Uterus (tissue), 2 donors: ENCODE measurements at regions not wholly inside any gene's neighbourhood (a gene's known extent, or its start where the extent isn't known, plus 50 kb on each side); places are given as distances from the start of the nearest gene placed in this dataset.

Experiments
- CTCF ChIP-seq, 4 experiments: fragments of 200-600 bp in 2 of 4; fragments of 450-650 bp in 2 of 4; sonication (generic) in 2 of 4; IDR thresholded peaks; one replicate each; pipeline ENCODE4 v1.5.1; 2016 to 2019; ENCODE audit warnings: antibody characterized with exemption in 4 of 4, mild to moderate bottlenecking in 2 of 4, moderate library complexity in 1 of 4
- POLR2A ChIP-seq, 2 donors: fragments of 450-650 bp; IDR thresholded peaks; one replicate each; pipeline ENCODE4 v1.6.1; 2016; ENCODE audit warnings: antibody characterized with exemption in 2 of 2, mild to moderate bottlenecking in 1 of 2, moderate library complexity in 1 of 2

GRCh38 chr9:24801344-24801743 is 255.6 kb upstream of the IZUMO3 start:
- TF ChIP-seq CTCF (IDR thresholded peaks at IDR 0.05) (no peak), POLR2A (IDR thresholded peaks at IDR 0.05) (no peak)
